Stimulated activated effector memory CD8-positive, alpha-beta T cell treated with anti-CD3 and anti-CD28 coated beads, Interleukin-12 subunit alpha, Interleukin-12 subunit beta, amount 100 ng/mL, for 72 hours (primary cell): ENCODE measurements at regions not wholly inside any gene's neighbourhood (a gene's known extent, or its start where the extent isn't known, plus 50 kb on each side); places are given as distances from the start of the nearest gene placed in this dataset.
"Not testable (repeated sequence)": the region's sequence is repeated elsewhere in the genome, so short reads cannot be mapped to it uniquely, and the experiment has no call there.

Source experiments
- ATAC-seq: fragments of 150-1000 bp; cut with Tn5 transposase; 2 replicates; pipeline ENCODE4 v1.10.0; 2021
- DNase-seq, 2 donors: peaks; one replicate each; pipeline ENCODE4 v3.0.0; 2021 to 2022; ENCODE audit warnings: low spot score in 2 of 2
- H3K27ac Mint-ChIP-seq: one replicate; pipeline ENCODE4 v1.8.0; 2022; ENCODE audit warnings: mild to moderate bottlenecking, mixed read lengths
- H3K36me3 Mint-ChIP-seq: one replicate; pipeline ENCODE4 v1.8.0; 2022; ENCODE audit warnings: mild to moderate bottlenecking, mixed read lengths
- H3K4me1 Mint-ChIP-seq: one replicate; pipeline ENCODE4 v1.8.0; 2022; ENCODE audit warnings: mixed read lengths
- H3K4me3 Mint-ChIP-seq: one replicate; pipeline ENCODE4 v1.8.0; 2022; ENCODE audit warnings: mild to moderate bottlenecking, mixed read lengths
- H3K9me3 Mint-ChIP-seq: one replicate; pipeline ENCODE4 v1.8.0; 2022; ENCODE audit warnings: mixed read lengths

DNA sequence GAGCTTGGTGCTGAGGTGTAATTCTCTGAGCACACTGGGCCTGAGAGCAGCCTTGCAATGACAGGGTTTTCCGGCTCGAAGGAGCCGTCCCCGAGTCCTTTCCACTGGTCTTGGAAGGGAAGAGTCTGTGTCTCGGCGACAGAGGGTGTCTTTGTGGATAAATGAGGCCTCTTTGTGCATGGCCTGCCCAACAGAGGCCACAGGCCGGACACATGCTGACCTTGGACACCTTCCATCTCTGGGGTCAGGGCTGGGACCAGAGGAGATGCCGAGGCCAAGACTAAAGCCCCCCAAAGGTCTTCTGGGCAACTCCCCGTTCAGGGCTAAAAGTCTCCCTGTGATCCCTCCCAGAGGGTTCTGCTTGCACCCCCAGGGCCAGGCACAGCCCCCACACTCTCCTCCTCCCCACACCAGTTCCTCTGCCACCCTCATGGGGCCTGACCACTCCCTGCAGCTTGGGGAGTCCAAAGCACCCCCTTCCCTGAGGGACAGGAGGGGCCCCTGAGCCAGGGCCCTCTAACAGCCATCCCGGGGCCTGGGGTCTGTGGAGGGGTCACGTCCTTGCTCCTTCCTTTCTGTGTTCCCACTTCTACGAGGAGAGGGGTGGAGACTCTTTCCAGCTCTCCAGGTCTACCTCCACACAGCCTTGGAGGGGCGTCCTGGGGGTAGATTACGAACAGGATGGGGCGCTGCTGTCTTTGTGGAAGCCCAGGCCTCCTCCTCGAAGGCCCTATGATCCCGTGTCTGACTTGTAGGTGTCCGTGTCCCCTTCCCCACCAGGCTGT, 130.6 kb upstream of the FAM20C start:
- Mint-ChIP-seq H3K36me3 (no peaks in the 10 kb centered on the region), H3K4me1 (no peaks in the 10 kb centered on the region), H3K4me3 (no peak overlapping the region), H3K27ac (no peak overlapping the region), H3K9me3 (no peaks in the 10 kb centered on the region)
- no peak for ATAC-seq
- DNase-seq = no peak

GRCh38 chr7:62361-63116, 129.8 kb upstream of the FAM20C start:
- no peak for DNase-seq
- Mint-ChIP-seq H3K36me3 (no peaks in the 10 kb centered on the region), H3K4me3 (no peak overlapping the region), H3K4me1 (no peaks in the 10 kb centered on the region), H3K27ac (no peak overlapping the region), H3K9me3 (no peaks in the 10 kb centered on the region)
- no peak for ATAC-seq

DNA sequence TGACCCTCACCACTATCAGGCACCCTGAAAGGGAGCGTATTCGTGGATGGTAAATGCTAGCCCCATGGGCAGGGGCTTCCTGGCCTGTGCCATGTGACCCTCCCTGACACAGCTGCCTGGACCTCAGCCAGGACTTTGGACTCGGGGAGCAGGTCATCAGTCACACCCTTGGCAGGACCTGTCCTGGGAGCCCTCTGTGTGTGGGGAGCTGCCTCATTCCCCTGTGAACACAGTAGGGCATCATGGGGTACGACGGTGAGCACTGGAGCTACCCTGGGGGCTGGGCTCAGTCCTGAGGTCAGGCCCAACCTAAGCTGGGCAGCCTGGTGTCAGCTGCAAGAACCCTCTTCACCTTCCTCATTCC, 129.3 kb upstream of the FAM20C start:
- Mint-ChIP-seq H3K36me3 (no peaks in the 10 kb centered on the region), H3K27ac (no peak overlapping the region), H3K9me3 (no peaks in the 10 kb centered on the region), H3K4me1 (peaks cover 3% of the 10 kb centered on the region), H3K4me3 (no peak overlapping the region)
- no peak for ATAC-seq
- no peak for DNase-seq

DNA sequence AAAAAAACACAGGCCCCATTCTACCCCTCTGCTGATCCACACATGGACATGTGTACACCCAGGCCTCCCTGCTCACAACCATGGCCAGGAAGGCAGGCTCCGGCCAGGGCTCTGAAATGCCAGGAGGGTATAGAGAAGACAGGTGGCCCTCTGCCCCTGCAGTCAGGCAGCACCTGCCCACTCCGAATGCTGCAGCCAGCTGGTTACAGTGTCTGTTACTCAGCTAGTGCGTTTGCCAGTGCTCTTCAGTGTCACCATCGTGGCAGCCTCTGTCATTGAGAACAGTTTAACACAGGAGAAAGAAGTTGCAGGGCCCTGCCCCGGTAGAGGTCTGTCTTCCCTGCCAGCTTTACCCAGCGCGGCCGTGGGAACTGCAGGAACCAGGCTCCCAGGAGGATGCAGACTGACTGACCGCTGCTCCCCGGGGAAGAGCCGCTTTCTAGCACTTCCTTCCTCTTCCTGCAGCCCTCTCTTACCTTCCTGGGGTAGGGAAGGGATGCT, 128.8 kb upstream of the FAM20C start:
- H3K9me3 Mint-ChIP-seq = no peaks in the 10 kb centered on the region
- H3K4me3 Mint-ChIP-seq = no peak overlapping the region
- no peak for DNase-seq
- no peaks in the 10 kb centered on the region for H3K36me3 Mint-ChIP-seq
- no peak overlapping the region for H3K27ac Mint-ChIP-seq
- no peak for ATAC-seq
- H3K4me1 Mint-ChIP-seq = peaks cover 7% of the 10 kb centered on the region

DNA sequence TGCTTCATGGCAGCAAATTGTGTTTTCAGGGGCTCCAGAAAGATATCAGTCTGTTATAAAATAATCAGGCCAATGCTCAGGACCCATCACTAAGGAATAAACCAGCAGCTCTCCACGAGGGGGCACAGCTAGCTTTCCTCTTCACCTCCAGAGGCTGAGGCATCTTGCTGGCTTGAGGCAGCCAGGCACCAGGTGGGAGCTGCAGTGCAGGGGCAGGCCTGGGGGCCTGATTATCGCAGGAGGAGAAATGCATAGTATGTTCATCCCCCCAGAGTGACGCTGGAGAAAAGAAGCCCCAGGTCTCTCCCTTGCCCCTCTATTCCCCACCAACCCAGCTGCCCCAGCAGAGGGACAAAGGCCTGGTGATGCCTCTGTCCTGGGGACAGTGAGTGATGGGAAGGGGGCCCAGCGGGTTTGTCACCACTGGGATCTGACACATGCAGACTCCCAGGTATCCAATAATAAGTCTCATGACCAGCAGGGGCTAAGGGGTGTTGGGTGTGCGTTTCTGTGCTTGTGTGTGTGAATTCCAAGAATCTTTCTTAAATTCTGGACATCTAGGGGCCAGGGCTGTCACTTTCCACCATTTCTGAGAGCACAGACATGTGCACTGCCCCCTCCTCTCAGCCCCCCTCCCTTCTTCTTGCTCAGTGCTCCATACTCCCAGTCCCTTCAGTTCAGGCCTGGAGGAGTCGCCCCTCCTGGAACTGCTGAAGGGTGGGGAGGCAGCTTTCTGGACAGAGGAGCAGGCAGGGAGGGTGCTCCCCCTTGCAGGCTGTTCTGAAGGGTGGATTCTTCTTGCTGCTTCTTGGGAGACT, 128.1 kb upstream of the FAM20C start:
- Mint-ChIP-seq H3K27ac (no peak overlapping the region), H3K36me3 (no peaks in the 10 kb centered on the region), H3K9me3 (no peaks in the 10 kb centered on the region), H3K4me1 (peaks cover 7% of the 10 kb centered on the region), H3K4me3 (no peak overlapping the region)
- ATAC-seq (peak; percentile 40), DNase-seq (no peak)

GRCh38 chr7:64916-65341, 127.4 kb upstream of the FAM20C start:
- DNase-seq = no peak

DNA sequence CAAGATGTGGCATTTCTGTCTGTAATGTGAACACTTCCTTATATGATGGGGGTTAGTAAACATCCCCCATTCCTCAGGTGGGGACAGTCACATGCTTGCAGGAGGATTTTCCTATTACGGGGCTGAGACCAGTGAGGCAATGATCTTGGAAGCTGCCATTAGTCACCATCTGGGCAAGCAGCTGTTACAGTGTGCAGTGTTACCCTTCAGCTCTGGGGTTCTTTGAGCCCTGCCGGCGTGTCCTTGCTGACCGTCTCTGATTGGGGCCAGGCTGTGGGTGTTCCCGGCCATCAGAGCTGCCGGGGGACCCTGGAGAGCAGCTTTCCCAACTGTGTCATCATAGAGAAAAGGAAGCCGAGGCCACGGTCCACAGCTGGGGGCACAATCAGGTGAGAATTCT, 126.8 kb upstream of the FAM20C start:
- Mint-ChIP-seq H3K27ac (no peak overlapping the region), H3K36me3 (no peaks in the 10 kb centered on the region), H3K4me3 (no peak overlapping the region), H3K9me3 (no peaks in the 10 kb centered on the region), H3K4me1 (peaks cover 7% of the 10 kb centered on the region)
- ATAC-seq (no peak), DNase-seq (no peak)

More at GRCh38 chr7:64916-65341, 127.4 kb upstream of the FAM20C start:
- Mint-ChIP-seq H3K4me3 (no peak overlapping the region), H3K9me3 (no peaks in the 10 kb centered on the region), H3K36me3 (no peaks in the 10 kb centered on the region), H3K27ac (no peak overlapping the region), H3K4me1 (peaks cover 7% of the 10 kb centered on the region)
- no peak for ATAC-seq

GRCh38 chr7:66296-66695, 126.1 kb upstream of the FAM20C start:
- Mint-ChIP-seq H3K4me1 (peaks cover 7% of the 10 kb centered on the region), H3K27ac (no peak overlapping the region), H3K9me3 (no peaks in the 10 kb centered on the region), H3K36me3 (no peaks in the 10 kb centered on the region), H3K4me3 (no peak overlapping the region)
- ATAC-seq = no peak
- DNase-seq = no peak

DNA sequence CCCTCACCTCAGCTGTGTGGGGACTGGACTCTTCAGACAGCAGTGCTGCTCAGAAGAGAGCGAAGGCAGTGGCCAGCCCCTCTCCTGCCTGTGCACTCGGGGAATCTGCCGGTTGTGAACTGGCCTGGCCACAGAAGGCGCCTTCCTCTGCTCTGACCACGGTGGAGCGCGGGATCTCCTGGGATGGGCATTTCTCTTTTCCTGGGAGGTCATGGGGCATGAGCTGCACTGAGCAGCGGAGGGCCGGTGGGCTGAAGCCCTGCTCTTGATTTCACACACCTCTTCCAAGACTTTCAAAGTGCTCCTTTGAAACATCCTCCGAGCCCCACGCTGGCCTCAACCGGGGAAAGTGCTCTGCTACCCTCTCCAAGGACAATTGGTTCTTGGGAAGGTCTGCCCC, 125.6 kb upstream of the FAM20C start:
- H3K36me3 Mint-ChIP-seq = no peaks in the 10 kb centered on the region
- no peak for DNase-seq
- H3K4me3 Mint-ChIP-seq = no peak overlapping the region
- peaks cover 7% of the 10 kb centered on the region for H3K4me1 Mint-ChIP-seq
- no peak for ATAC-seq
- H3K9me3 Mint-ChIP-seq = no peaks in the 10 kb centered on the region
- H3K27ac Mint-ChIP-seq = no peak overlapping the region

GRCh38 chr7:67661-68395, 124.5 kb upstream of the FAM20C start:
- ATAC-seq (peak; percentile 69), DNase-seq (no peak)
- no peak overlapping the region for H3K27ac Mint-ChIP-seq
- no peaks in the 10 kb centered on the region for H3K36me3 Mint-ChIP-seq
- no peaks in the 10 kb centered on the region for H3K9me3 Mint-ChIP-seq
- no peak overlapping the region for H3K4me3 Mint-ChIP-seq
- peaks cover 7% of the 10 kb centered on the region for H3K4me1 Mint-ChIP-seq

- ATAC-seq (no peak), DNase-seq (no peak)
- Mint-ChIP-seq H3K4me1 (peaks cover 7% of the 10 kb centered on the region), H3K27ac (no peak overlapping the region), H3K36me3 (no peaks in the 10 kb centered on the region), H3K9me3 (no peaks in the 10 kb centered on the region), H3K4me3 (no peak overlapping the region)
These were observed 123.7 kb upstream of the FAM20C start for GRCh38 chr7:68629-69028.

DNA sequence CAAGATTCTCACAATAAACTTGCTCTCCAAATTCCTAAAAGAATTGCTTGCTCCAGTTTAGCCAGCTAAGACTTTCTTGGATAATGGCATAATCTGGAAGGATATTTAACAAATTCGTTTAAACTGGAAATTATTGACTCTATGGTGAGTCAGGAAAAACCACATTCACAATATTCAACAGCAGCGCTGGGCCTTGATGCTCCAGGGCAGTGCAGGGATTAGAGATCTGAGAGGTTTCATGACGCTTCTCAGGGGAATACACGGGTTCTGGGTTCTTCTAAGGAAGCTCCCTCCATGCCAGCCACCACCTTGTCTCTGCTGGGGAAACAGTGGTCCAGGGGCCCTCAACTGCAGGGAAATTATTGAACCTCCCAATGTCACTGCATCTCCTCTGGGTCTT, 123.3 kb upstream of the FAM20C start:
- not testable (repeated sequence) for DNase-seq, H3K4me1 Mint-ChIP-seq, H3K9me3 Mint-ChIP-seq

GRCh38 chr7:69499-70123, 122.8 kb upstream of the FAM20C start:
- not testable (repeated sequence) for H3K27ac Mint-ChIP-seq, H3K4me3 Mint-ChIP-seq, DNase-seq, H3K36me3 Mint-ChIP-seq, ATAC-seq, H3K4me1 Mint-ChIP-seq, H3K9me3 Mint-ChIP-seq

More for the DNA sequence above, 123.3 kb upstream of the FAM20C start:
- not testable (repeated sequence) for ATAC-seq, H3K36me3 Mint-ChIP-seq, H3K4me3 Mint-ChIP-seq, H3K27ac Mint-ChIP-seq

GRCh38 chr7:70207-70606, 122.2 kb upstream of the FAM20C start:
- ATAC-seq, H3K4me3 Mint-ChIP-seq, DNase-seq, H3K9me3 Mint-ChIP-seq, H3K4me1 Mint-ChIP-seq, H3K27ac Mint-ChIP-seq, H3K36me3 Mint-ChIP-seq: not testable (repeated sequence)
